ENCODE measurements at regions not wholly inside any gene's neighbourhood (a gene's known extent, or its start where the extent isn't known, plus 50 kb on each side); places are given as distances from the start of the nearest gene placed in this dataset.

- no peak for TF ChIP-seq CTCF (IDR thresholded peaks at IDR 0.05; ENCODE audit: low read depth, low read length)
- Histone ChIP-seq H3K9me3 (ENCODE audit: control insufficient read depth, insufficient read depth, low read length) (no peaks in the 10 kb centered on the region), H3K27me3 (ENCODE audit: control insufficient read depth, insufficient read depth, low read length) (no peaks in the 10 kb centered on the region), H3K27ac (ENCODE audit: low read depth, low read length) (no peak overlapping the region), H3K4me3 (ENCODE audit: low read depth, low read length) (no peak overlapping the region)
- DNase-seq (ENCODE audit: low read depth, low spot score): no peak
- ChIA-PET POLR2A (interaction anchor here (0.5 kb wide), 1 partner anchor 606 kb away, joined by 3 read pairs; no protein-coding TSS in a partner anchor), CTCF (interaction anchor here (1.0 kb wide), 1 partner anchor 113 kb away, joined by 3 read pairs; no protein-coding TSS in a partner anchor)
These were observed 98.8 kb upstream of the NDP start for GRCh38 chrX:44071847-44072551.

- no peak for DNase-seq (ENCODE audit: low read depth, low spot score)
- CTCF ChIA-PET: no interaction called here
These were observed 98.0 kb upstream of the NDP start for GRCh38 chrX:44071070-44071645.

GRCh38 chrX:44068043-44068442 is 94.9 kb upstream of the NDP start:
- Histone ChIP-seq H3K9me3 (ENCODE audit: control insufficient read depth, insufficient read depth, low read length) (no peaks in the 10 kb centered on the region), H3K27ac (ENCODE audit: low read depth, low read length) (no peak overlapping the region), H3K27me3 (ENCODE audit: control insufficient read depth, insufficient read depth, low read length) (no peaks in the 10 kb centered on the region), H3K4me3 (ENCODE audit: low read depth, low read length) (no peak overlapping the region)
- POLR2A ChIA-PET: no interaction called here
- CTCF ChIA-PET: no interaction called here
- no peak for DNase-seq (ENCODE audit: low read depth, low spot score)
- TF ChIP-seq CTCF (IDR thresholded peaks at IDR 0.05; ENCODE audit: low read depth, low read length): no peak

More at GRCh38 chrX:44071070-44071645, 98.0 kb upstream of the NDP start:
- no peak for TF ChIP-seq CTCF (IDR thresholded peaks at IDR 0.05; ENCODE audit: low read depth, low read length)
- H3K27ac ChIP-seq (ENCODE audit: low read depth, low read length): no peak overlapping the region
- H3K27me3 ChIP-seq (ENCODE audit: control insufficient read depth, insufficient read depth, low read length): no peaks in the 10 kb centered on the region
- H3K9me3 ChIP-seq (ENCODE audit: control insufficient read depth, insufficient read depth, low read length): no peaks in the 10 kb centered on the region
- POLR2A ChIA-PET: no interaction called here
- no peak overlapping the region for H3K4me3 ChIP-seq (ENCODE audit: low read depth, low read length)

GRCh38 chrX:44063606-44064005 is 90.4 kb upstream of the NDP start:
- H3K4me3 ChIP-seq (ENCODE audit: low read depth, low read length): no peak overlapping the region
- ChIA-PET POLR2A (no interaction called here), CTCF (no interaction called here)
- DNase-seq (ENCODE audit: low read depth, low spot score): no peak
- no peak overlapping the region for H3K27ac ChIP-seq (ENCODE audit: low read depth, low read length)
- no peak for TF ChIP-seq CTCF (IDR thresholded peaks at IDR 0.05; ENCODE audit: low read depth, low read length)
- no peaks in the 10 kb centered on the region for H3K9me3 ChIP-seq (ENCODE audit: control insufficient read depth, insufficient read depth, low read length)
- no peaks in the 10 kb centered on the region for H3K27me3 ChIP-seq (ENCODE audit: control insufficient read depth, insufficient read depth, low read length)

- no peaks in the 10 kb centered on the region for H3K27me3 ChIP-seq (ENCODE audit: control insufficient read depth, insufficient read depth, low read length)
- H3K9me3 ChIP-seq (ENCODE audit: control insufficient read depth, insufficient read depth, low read length): no peaks in the 10 kb centered on the region
- no peak for TF ChIP-seq CTCF (IDR thresholded peaks at IDR 0.05; ENCODE audit: low read depth, low read length)
- no peak for DNase-seq (ENCODE audit: low read depth, low spot score)
- H3K27ac ChIP-seq (ENCODE audit: low read depth, low read length): no peak overlapping the region
- ChIA-PET CTCF (no interaction called here), POLR2A (no interaction called here)
- no peak overlapping the region for H3K4me3 ChIP-seq (ENCODE audit: low read depth, low read length)
These were observed 89.7 kb upstream of the NDP start for GRCh38 chrX:44062840-44063239.
